Neural cell (in vitro differentiated cells): ENCODE measurements at regions not wholly inside any gene's neighbourhood (a gene's known extent, or its start where the extent isn't known, plus 50 kb on each side); places are given as distances from the start of the nearest gene placed in this dataset.

ENCODE experiments used
- H2AFZ ChIP-seq: fragments of 200-600, 300-800 bp; sonication (generic), shearing (Covaris generic); 2 replicates; pipeline ENCODE4 v1.6.0; 2014; ENCODE audit warnings: low read depth, mild to moderate bottlenecking, antibody characterized with exemption, low read length, moderate library complexity
- H3F3A ChIP-seq: fragments of 200-600 bp; shearing (Covaris generic); 2 replicates; pipeline ENCODE4 v1.6.1; 2016; ENCODE audit warnings: mild to moderate bottlenecking, moderate library complexity, mixed read lengths, antibody characterized with exemption, low read length; ENCODE audit not compliant: insufficient read depth, poor library complexity, severe bottlenecking
- H3K27ac ChIP-seq: fragments of 200-600, 300-800 bp; sonication (generic), shearing (Covaris generic); 2 replicates; pipeline ENCODE4 v1.5.1; 2014; ENCODE audit warnings: mild to moderate bottlenecking, low read length, moderate library complexity
- H3K27me3 ChIP-seq: fragments of 300-800, 200-600 bp; sonication (generic), shearing (Covaris generic); 2 replicates; pipeline ENCODE4 v1.6.0; 2014; ENCODE audit warnings: mild to moderate bottlenecking, low read depth, low read length, moderate library complexity; ENCODE audit not compliant: insufficient read depth
- H3K36me3 ChIP-seq: fragments of 300-800, 200-600 bp; sonication (generic), shearing (Covaris generic); 2 replicates; pipeline ENCODE4 v1.5.1; 2014; ENCODE audit warnings: mild to moderate bottlenecking, antibody characterized with exemption, low read length, moderate library complexity; ENCODE audit not compliant: insufficient read depth
- H3K4me2 ChIP-seq: fragments of 300-800, 200-600 bp; sonication (generic), shearing (Covaris generic); 2 replicates; pipeline ENCODE4 v1.6.0; 2014; ENCODE audit warnings: mild to moderate bottlenecking, low read length
- H3K4me3 ChIP-seq: fragments of 300-800, 200-600 bp; sonication (generic), shearing (Covaris generic); 2 replicates; pipeline ENCODE4 v1.5.1; 2014; ENCODE audit warnings: mild to moderate bottlenecking, low read length, moderate library complexity
- H3K79me2 ChIP-seq: fragments of 200-600 bp; shearing (Covaris generic); replicated peaks from 2 replicates; pipeline ENCODE4 v1.6.0; 2014; ENCODE audit warnings: mild to moderate bottlenecking, low read length, moderate library complexity; ENCODE audit not compliant: insufficient read depth
- H3K9ac ChIP-seq: fragments of 300-800, 200-600 bp; sonication (generic), shearing (Covaris generic); 2 replicates; pipeline ENCODE4 v1.6.1; 2016; ENCODE audit warnings: mild to moderate bottlenecking, low read length, mixed read lengths
- H3K9me2 ChIP-seq: fragments of 200-600 bp; shearing (Covaris generic); 2 replicates; pipeline ENCODE4 v1.6.1; 2016; ENCODE audit warnings: mild to moderate bottlenecking, low read length, mixed read lengths; ENCODE audit not compliant: insufficient read depth
- H3K9me3 ChIP-seq: fragments of 200-600, 300-800 bp; sonication (generic), shearing (Covaris generic); 2 replicates; pipeline ENCODE4 v1.6.1; 2016; ENCODE audit warnings: mild to moderate bottlenecking, mixed run types, low read length, moderate library complexity, mixed read lengths
- H4K20me1 ChIP-seq: fragments of 200-600 bp; shearing (Covaris generic); 2 replicates; pipeline ENCODE4 v1.6.1; 2016; ENCODE audit warnings: mild to moderate bottlenecking, mixed run types; ENCODE audit not compliant: insufficient read depth
- EP300 ChIP-seq: fragments of 450-650 bp; conservative IDR thresholded peaks from 2 replicates; pipeline ENCODE4 v1.6.1; 2014; ENCODE audit warnings: antibody characterized with exemption, mild to moderate bottlenecking, moderate library complexity; ENCODE audit not compliant: poor library complexity, severe bottlenecking
- EZH2 ChIP-seq: fragments of 200-600, 300-800 bp; shearing (Covaris generic), sonication (generic); IDR thresholded peaks from 2 replicates; pipeline ENCODE4 v1.6.1; 2014; ENCODE audit warnings: antibody characterized with exemption, low read length, borderline replicate concordance, mild to moderate bottlenecking; ENCODE audit not compliant: insufficient read depth, poor library complexity, severe bottlenecking
- MXI1 ChIP-seq: fragments of 450-650 bp; conservative IDR thresholded peaks from 2 replicates; pipeline ENCODE4 v1.6.1; 2014; ENCODE audit warnings: antibody characterized with exemption, mild to moderate bottlenecking; ENCODE audit not compliant: poor library complexity, severe bottlenecking
- POLR2AphosphoS5 ChIP-seq: IDR thresholded peaks from 2 replicates; pipeline ENCODE4 v1.6.1; 2012
- RAD21 ChIP-seq: fragments of 450-650 bp; conservative IDR thresholded peaks from 2 replicates; pipeline ENCODE4 v1.6.1; 2014; ENCODE audit warnings: antibody characterized with exemption, mild to moderate bottlenecking, moderate library complexity
- SMC3 ChIP-seq: fragments of 450-650 bp; conservative IDR thresholded peaks from 2 replicates; pipeline ENCODE4 v1.6.1; 2014; ENCODE audit warnings: antibody characterized with exemption, mild to moderate bottlenecking, moderate library complexity; ENCODE audit not compliant: poor library complexity
- TAF1 ChIP-seq: IDR thresholded peaks from 2 replicates; pipeline ENCODE4 v1.6.1; 2012; ENCODE audit warnings: low read depth
- TF ChIP-seq, protein P1 (sequence below): IDR thresholded peaks from 2 replicates; pipeline ENCODE4 v1.6.1; 2012; ENCODE audit warnings: borderline replicate concordance
- TF ChIP-seq, protein P2 (sequence below): fragments of 450-650 bp; IDR thresholded peaks from 2 replicates; pipeline ENCODE4 v1.5.1; 2014; ENCODE audit warnings: antibody characterized with exemption, mild to moderate bottlenecking, moderate library complexity; ENCODE audit not compliant: poor library complexity, severe bottlenecking

DNA sequence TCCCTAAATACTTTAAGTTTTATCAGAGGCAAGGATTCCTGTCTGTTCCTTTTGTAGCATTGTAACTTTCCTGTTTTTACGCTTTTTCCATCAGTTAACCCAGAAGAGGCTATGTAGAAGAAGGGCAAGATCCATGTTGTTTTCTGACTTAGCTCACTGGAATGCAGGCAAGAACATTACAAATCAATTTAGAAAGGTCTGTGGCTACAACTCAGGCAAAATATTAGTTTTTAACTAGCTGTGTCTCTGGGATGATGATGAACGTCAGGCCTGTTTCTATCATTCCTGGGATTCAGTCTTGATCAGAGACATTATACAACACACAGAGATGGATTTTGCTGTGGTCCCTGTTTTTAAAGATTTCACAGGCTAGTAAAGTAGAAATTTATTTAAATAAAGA is 813.0 kb upstream of the POU3F4 start:
- Histone ChIP-seq H4K20me1 (no peaks in the 10 kb centered on the region), H3K79me2 (no peaks in the 10 kb centered on the region), H3K4me2 (no peak overlapping the region), H3K4me3 (no peak overlapping the region), H3F3A (no peaks in the 10 kb centered on the region), H3K27me3 (no peaks in the 10 kb centered on the region), H3K9me3 (no peaks in the 10 kb centered on the region), H3K27ac (no peak overlapping the region), H2AFZ (no peak overlapping the region), H3K9ac (no peak overlapping the region), H3K36me3 (no peaks in the 10 kb centered on the region), H3K9me2 (no peaks in the 10 kb centered on the region)
- TF ChIP-seq EZH2, result no peak
- TF ChIP-seq POLR2AphosphoS5, result no peak
- TF ChIP-seq EP300, result no peak
- no peak for TF ChIP-seq MXI1
- TF ChIP-seq, protein P1, sequence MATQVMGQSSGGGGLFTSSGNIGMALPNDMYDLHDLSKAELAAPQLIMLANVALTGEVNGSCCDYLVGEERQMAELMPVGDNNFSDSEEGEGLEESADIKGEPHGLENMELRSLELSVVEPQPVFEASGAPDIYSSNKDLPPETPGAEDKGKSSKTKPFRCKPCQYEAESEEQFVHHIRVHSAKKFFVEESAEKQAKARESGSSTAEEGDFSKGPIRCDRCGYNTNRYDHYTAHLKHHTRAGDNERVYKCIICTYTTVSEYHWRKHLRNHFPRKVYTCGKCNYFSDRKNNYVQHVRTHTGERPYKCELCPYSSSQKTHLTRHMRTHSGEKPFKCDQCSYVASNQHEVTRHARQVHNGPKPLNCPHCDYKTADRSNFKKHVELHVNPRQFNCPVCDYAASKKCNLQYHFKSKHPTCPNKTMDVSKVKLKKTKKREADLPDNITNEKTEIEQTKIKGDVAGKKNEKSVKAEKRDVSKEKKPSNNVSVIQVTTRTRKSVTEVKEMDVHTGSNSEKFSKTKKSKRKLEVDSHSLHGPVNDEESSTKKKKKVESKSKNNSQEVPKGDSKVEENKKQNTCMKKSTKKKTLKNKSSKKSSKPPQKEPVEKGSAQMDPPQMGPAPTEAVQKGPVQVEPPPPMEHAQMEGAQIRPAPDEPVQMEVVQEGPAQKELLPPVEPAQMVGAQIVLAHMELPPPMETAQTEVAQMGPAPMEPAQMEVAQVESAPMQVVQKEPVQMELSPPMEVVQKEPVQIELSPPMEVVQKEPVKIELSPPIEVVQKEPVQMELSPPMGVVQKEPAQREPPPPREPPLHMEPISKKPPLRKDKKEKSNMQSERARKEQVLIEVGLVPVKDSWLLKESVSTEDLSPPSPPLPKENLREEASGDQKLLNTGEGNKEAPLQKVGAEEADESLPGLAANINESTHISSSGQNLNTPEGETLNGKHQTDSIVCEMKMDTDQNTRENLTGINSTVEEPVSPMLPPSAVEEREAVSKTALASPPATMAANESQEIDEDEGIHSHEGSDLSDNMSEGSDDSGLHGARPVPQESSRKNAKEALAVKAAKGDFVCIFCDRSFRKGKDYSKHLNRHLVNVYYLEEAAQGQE, result no peak
- TF ChIP-seq, protein P2, sequence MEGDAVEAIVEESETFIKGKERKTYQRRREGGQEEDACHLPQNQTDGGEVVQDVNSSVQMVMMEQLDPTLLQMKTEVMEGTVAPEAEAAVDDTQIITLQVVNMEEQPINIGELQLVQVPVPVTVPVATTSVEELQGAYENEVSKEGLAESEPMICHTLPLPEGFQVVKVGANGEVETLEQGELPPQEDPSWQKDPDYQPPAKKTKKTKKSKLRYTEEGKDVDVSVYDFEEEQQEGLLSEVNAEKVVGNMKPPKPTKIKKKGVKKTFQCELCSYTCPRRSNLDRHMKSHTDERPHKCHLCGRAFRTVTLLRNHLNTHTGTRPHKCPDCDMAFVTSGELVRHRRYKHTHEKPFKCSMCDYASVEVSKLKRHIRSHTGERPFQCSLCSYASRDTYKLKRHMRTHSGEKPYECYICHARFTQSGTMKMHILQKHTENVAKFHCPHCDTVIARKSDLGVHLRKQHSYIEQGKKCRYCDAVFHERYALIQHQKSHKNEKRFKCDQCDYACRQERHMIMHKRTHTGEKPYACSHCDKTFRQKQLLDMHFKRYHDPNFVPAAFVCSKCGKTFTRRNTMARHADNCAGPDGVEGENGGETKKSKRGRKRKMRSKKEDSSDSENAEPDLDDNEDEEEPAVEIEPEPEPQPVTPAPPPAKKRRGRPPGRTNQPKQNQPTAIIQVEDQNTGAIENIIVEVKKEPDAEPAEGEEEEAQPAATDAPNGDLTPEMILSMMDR, result no peak
- TF ChIP-seq RAD21, result no peak

DNA sequence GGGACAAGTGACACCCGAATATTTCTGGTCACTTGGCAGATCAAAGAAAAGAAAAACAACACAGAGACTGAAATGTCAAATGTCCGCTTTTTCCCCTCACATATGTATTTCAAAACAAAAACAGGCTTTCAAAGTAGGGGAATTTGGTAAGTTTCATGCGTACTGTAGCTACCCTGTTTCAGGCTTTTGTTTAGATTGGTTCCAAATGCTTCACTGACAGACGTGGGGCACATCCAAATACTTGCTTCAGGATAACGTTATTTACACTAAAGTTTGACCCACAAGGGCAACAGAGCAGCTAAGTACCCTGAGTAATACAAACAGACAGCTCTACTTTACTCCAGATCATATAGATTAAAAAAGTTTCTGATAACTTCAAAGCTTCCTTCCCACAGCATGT is 804.5 kb upstream of the POU3F4 start:
- Histone ChIP-seq H3K27me3 (no peaks in the 10 kb centered on the region), H3K79me2 (no peaks in the 10 kb centered on the region), H4K20me1 (no peaks in the 10 kb centered on the region), H3K4me3 (no peak overlapping the region), H2AFZ (no peak overlapping the region), H3K9me2 (no peaks in the 10 kb centered on the region), H3K4me2 (no peak overlapping the region), H3K27ac (no peak overlapping the region), H3K36me3 (no peaks in the 10 kb centered on the region), H3K9me3 (no peaks in the 10 kb centered on the region), H3K9ac (no peak overlapping the region), H3F3A (no peaks in the 10 kb centered on the region)
- TF ChIP-seq SMC3, result no peak
- no peak for TF ChIP-seq POLR2AphosphoS5
- TF ChIP-seq TAF1, result no peak
- no peak for TF ChIP-seq MXI1
- TF ChIP-seq, protein P2, result no peak
- TF ChIP-seq EZH2, result no peak
- no peak for TF ChIP-seq RAD21
